ENCODE measurements at regions not wholly inside any gene's neighbourhood (a gene's known extent, or its start where the extent isn't known, plus 50 kb on each side); places are given as distances from the start of the nearest gene placed in this dataset.

DNA sequence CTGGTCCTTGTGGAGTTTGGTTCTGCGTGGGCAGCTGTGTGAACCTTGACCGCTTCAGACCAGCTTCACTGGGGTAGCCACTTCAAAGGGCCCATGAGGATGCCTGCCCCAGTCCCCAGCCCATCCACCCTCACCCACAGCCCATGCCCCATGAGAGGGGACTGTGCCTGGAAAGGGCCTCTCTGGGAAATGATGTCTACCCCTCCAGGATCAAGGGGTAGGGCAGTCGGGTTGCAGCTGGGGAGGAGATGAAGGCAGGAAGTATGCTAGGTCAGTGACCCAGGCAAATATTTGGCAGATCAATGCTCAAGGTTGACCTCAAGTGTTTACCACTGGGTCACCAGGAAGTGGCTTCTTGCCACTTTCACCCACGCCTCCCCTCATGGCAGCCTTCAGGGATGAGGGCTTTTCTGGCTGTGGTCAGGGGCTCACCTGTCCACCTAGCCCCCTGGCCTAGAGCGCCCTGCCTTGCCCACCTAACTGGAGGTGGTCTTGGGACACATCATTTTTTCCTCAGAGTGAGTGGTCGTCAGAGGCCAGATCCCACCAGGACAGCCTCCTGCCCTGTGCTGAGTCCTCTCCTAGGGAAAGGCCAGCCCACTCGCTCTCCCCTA lies 109.5 kb downstream of the SNX5 start (continued):
- TF ChIP-seq, protein P1, sequence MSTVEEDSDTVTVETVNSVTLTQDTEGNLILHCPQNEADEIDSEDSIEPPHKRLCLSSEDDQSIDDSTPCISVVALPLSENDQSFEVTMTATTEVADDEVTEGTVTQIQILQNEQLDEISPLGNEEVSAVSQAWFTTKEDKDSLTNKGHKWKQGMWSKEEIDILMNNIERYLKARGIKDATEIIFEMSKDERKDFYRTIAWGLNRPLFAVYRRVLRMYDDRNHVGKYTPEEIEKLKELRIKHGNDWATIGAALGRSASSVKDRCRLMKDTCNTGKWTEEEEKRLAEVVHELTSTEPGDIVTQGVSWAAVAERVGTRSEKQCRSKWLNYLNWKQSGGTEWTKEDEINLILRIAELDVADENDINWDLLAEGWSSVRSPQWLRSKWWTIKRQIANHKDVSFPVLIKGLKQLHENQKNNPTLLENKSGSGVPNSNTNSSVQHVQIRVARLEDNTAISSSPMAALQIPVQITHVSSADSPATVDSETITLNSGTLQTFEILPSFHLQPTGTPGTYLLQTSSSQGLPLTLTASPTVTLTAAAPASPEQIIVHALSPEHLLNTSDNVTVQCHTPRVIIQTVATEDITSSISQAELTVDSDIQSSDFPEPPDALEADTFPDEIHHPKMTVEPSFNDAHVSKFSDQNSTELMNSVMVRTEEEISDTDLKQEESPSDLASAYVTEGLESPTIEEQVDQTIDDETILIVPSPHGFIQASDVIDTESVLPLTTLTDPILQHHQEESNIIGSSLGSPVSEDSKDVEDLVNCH (CRISPR knock-in tag; IDR thresholded peaks at IDR 0.05), result peak; percentile 45; the same call in 1 of the 2 replicates
- TF ChIP-seq SAFB2 (CRISPR knock-in tag; IDR thresholded peaks at IDR 0.05; ENCODE audit: borderline replicate concordance, low read depth), result no peak; the same call in 1 of the 2 replicates
- TF ChIP-seq ZNF782 (CRISPR knock-in tag; IDR thresholded peaks at IDR 0.05; ENCODE audit: borderline replicate concordance), result peak; percentile 95
- peak; percentile 96 for TF ChIP-seq ARID4A (CRISPR knock-in tag; IDR thresholded peaks at IDR 0.05; ENCODE audit: borderline replicate concordance)
- TF ChIP-seq HHEX (CRISPR knock-in tag; IDR thresholded peaks at IDR 0.05), result peak; percentile 94
- TF ChIP-seq MIER3 (CRISPR knock-in tag; IDR thresholded peaks at IDR 0.05; ENCODE audit: borderline replicate concordance), result peak; percentile 100; the same call in 1 of the 2 replicates
- TF ChIP-seq, protein P2, sequence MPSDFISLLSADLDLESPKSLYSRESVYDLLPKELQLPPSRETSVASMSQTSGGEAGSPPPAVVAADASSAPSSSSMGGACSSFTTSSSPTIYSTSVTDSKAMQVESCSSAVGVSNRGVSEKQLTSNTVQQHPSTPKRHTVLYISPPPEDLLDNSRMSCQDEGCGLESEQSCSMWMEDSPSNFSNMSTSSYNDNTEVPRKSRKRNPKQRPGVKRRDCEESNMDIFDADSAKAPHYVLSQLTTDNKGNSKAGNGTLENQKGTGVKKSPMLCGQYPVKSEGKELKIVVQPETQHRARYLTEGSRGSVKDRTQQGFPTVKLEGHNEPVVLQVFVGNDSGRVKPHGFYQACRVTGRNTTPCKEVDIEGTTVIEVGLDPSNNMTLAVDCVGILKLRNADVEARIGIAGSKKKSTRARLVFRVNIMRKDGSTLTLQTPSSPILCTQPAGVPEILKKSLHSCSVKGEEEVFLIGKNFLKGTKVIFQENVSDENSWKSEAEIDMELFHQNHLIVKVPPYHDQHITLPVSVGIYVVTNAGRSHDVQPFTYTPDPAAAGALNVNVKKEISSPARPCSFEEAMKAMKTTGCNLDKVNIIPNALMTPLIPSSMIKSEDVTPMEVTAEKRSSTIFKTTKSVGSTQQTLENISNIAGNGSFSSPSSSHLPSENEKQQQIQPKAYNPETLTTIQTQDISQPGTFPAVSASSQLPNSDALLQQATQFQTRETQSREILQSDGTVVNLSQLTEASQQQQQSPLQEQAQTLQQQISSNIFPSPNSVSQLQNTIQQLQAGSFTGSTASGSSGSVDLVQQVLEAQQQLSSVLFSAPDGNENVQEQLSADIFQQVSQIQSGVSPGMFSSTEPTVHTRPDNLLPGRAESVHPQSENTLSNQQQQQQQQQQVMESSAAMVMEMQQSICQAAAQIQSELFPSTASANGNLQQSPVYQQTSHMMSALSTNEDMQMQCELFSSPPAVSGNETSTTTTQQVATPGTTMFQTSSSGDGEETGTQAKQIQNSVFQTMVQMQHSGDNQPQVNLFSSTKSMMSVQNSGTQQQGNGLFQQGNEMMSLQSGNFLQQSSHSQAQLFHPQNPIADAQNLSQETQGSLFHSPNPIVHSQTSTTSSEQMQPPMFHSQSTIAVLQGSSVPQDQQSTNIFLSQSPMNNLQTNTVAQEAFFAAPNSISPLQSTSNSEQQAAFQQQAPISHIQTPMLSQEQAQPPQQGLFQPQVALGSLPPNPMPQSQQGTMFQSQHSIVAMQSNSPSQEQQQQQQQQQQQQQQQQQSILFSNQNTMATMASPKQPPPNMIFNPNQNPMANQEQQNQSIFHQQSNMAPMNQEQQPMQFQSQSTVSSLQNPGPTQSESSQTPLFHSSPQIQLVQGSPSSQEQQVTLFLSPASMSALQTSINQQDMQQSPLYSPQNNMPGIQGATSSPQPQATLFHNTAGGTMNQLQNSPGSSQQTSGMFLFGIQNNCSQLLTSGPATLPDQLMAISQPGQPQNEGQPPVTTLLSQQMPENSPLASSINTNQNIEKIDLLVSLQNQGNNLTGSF (CRISPR knock-in tag; IDR thresholded peaks at IDR 0.05), result peak; percentile 89
- peak; percentile 100 for TF ChIP-seq MTA1 (CRISPR knock-in tag; IDR thresholded peaks at IDR 0.05; ENCODE audit: borderline replicate concordance)
- no peak for TF ChIP-seq MAFK (conservative IDR thresholded peaks at IDR 0.05 in 1 of 2, IDR thresholded peaks at IDR 0.05 in 1 of 2; ENCODE audit: low read length in 2 of 2)
- TF ChIP-seq ZSCAN29 (CRISPR knock-in tag; conservative IDR thresholded peaks at IDR 0.05), result peak; percentile 98
- TF ChIP-seq ZNF615 (CRISPR knock-in tag; IDR thresholded peaks at IDR 0.05; ENCODE audit: borderline replicate concordance), result no peak
- peak; percentile 89 for TF ChIP-seq DRAP1 (CRISPR knock-in tag; IDR thresholded peaks at IDR 0.05)
- TF ChIP-seq FOSL2 (CRISPR knock-in tag; IDR thresholded peaks at IDR 0.05), result peak; percentile 96
- peak; percentile 98 for TF ChIP-seq ZFP91 (CRISPR knock-in tag; IDR thresholded peaks at IDR 0.05; ENCODE audit: borderline replicate concordance)
- peak; percentile 100 for TF ChIP-seq HDAC1 (CRISPR knock-in tag; IDR thresholded peaks at IDR 0.05)

Measured in HepG2 (cell line).